ENCODE measurements at regions not wholly inside any gene's neighbourhood (a gene's known extent, or its start where the extent isn't known, plus 50 kb on each side); places are given as distances from the start of the nearest gene placed in this dataset.

DNA sequence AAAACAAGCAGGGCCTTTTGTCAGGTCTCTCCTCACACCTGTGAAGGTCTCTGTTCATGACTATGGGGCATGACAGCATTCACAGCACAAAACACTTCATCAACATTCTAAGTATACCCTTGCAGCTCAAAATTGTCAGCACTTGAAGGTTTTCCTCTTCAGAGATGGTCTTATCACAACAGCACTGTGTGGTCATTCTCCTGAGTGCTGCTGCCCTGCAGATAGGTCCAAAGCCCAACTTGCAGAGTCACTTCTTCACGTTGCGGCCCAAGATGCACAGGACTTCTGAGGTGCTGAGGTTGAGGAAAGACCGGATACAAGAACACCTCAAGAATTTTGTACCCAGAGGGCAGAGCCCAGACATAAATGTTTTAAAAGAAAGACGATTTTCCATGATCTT lies 574.5 kb downstream of the UQCRFS1 start (continued):
- no peak for TF ChIP-seq ZNF175 (tag by site-specific recombination; IDR thresholded peaks at IDR 0.05)

GRCh38 chr19:28636706-28637105 lies 576.2 kb downstream of the UQCRFS1 start:
- Histone ChIP-seq H3K4me1 (ENCODE audit: control insufficient read depth, insufficient read depth, low read length) (no peaks in the 10 kb centered on the region), H3K4me3 (ENCODE audit: low read depth, low read length) (no peak overlapping the region), H3K9me3 (ENCODE audit: control insufficient read depth, insufficient read depth, low read depth, low read length) (no peaks in the 10 kb centered on the region), H3K36me3 (ENCODE audit: control insufficient read depth in 2 of 2, insufficient read depth in 1 of 2, low read length in 2 of 2) (peaks cover 0 to 4% of the 10 kb centered on the region in 2 experiments; a peak in 1 of 3 replicates), H3K27ac (ENCODE audit: extremely low read depth, low read depth, low read length) (no peak overlapping the region)
- TF ChIP-seq GLIS1 (tag by site-specific recombination; IDR thresholded peaks at IDR 0.05) (no peak), ZNF221 (tag by site-specific recombination; IDR thresholded peaks at IDR 0.05; ENCODE audit: borderline replicate concordance) (no peak), ZBTB6 (tag by site-specific recombination; IDR thresholded peaks at IDR 0.05) (no peak), TRIM28 (IDR thresholded peaks at IDR 0.05; ENCODE audit: borderline replicate concordance, low read length) (no peak), ZXDB (tag by site-specific recombination; IDR thresholded peaks at IDR 0.05) (no peak), ZBTB17 (tag by site-specific recombination; IDR thresholded peaks at IDR 0.05) (no peak), ZNF133 (tag by site-specific recombination; IDR thresholded peaks at IDR 0.05) (no peak), ZSCAN16 (tag by site-specific recombination; IDR thresholded peaks at IDR 0.05) (no peak), KLF10 (tag by site-specific recombination; IDR thresholded peaks at IDR 0.05) (no peak), ZFP69B (tag by site-specific recombination; IDR thresholded peaks at IDR 0.05) (no peak)
- TF ChIP-seq, protein P1, sequence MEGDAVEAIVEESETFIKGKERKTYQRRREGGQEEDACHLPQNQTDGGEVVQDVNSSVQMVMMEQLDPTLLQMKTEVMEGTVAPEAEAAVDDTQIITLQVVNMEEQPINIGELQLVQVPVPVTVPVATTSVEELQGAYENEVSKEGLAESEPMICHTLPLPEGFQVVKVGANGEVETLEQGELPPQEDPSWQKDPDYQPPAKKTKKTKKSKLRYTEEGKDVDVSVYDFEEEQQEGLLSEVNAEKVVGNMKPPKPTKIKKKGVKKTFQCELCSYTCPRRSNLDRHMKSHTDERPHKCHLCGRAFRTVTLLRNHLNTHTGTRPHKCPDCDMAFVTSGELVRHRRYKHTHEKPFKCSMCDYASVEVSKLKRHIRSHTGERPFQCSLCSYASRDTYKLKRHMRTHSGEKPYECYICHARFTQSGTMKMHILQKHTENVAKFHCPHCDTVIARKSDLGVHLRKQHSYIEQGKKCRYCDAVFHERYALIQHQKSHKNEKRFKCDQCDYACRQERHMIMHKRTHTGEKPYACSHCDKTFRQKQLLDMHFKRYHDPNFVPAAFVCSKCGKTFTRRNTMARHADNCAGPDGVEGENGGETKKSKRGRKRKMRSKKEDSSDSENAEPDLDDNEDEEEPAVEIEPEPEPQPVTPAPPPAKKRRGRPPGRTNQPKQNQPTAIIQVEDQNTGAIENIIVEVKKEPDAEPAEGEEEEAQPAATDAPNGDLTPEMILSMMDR (tag by site-specific recombination; IDR thresholded peaks at IDR 0.05) = no peak
- TF ChIP-seq, protein P2, sequence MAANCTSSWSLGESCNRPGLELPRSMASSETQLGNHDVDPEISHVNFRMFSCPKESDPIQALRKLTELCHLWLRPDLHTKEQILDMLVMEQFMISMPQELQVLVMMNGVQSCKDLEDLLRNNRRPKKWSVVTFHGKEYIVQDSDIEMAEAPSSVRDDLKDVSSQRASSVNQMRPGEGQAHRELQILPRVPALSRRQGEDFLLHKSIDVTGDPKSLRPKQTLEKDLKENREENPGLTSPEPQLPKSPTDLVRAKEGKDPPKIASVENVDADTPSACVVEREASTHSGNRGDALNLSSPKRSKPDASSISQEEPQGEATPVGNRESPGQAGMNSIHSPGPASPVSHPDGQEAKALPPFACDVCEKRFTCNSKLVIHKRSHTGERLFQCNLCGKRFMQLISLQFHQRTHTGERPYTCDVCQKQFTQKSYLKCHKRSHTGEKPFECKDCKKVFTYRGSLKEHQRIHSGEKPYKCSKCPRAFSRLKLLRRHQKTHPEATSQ (tag by site-specific recombination; IDR thresholded peaks at IDR 0.05) = no peak
- ChIA-PET CTCF (interaction anchor here (0.6 to 1.6 kb wide), 8 partner anchors 11 to 296 kb away, joined by 3 to 7 read pairs (median 3); no protein-coding TSS in a partner anchor), POLR2A (no interaction called here)

DNA sequence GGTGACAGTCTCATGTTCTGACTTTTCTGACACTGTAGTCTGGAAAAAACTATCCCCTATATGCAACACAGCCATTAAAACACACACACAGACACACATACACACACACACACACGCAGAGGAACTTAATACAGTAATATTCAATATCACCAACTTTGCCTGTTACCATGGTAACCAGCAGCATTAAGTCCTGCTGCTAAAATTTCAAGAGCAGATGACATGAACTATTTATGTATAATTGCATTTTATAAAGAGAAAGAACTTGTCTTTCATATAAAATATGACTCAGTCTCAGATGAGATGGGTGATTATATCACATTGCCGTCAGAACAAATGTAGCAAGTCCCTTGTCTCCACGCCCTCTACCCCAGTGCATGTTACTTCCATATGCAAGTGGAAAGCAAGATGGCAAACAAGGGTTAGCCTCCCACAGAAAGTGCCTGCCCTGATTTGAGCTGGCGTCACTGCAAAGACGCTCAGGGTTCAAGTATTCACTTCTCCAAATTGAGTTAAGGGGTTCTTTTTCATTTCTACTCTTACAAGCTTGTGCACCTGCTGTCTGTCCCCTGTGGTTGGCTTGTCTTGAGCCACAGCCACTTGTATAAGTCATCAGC lies 576.8 kb downstream of the UQCRFS1 start:
- H3K4me1 ChIP-seq (ENCODE audit: control insufficient read depth, insufficient read depth, low read length) = peaks cover 5% of the 10 kb centered on the region
- H3K9me3 ChIP-seq (ENCODE audit: control insufficient read depth, insufficient read depth, low read depth, low read length) = no peaks in the 10 kb centered on the region
- POLR2A ChIA-PET = no interaction called here
- H3K27ac ChIP-seq (ENCODE audit: extremely low read depth, low read depth, low read length) = no peak overlapping the region
- H3K36me3 ChIP-seq (ENCODE audit: control insufficient read depth in 2 of 2, insufficient read depth in 1 of 2, low read length in 2 of 2) = peaks cover 0 to 4% of the 10 kb centered on the region in 2 experiments; a peak in 1 of 3 replicates
- CTCF ChIA-PET = interaction anchor here (0.6 to 3.6 kb wide), 13 partner anchors 12 to 583 kb away, joined by 3 to 79 read pairs (median 3); no protein-coding TSS in a partner anchor
- no peak overlapping the region for H3K4me3 ChIP-seq (ENCODE audit: low read depth, low read length)
- TF ChIP-seq, protein P3, sequence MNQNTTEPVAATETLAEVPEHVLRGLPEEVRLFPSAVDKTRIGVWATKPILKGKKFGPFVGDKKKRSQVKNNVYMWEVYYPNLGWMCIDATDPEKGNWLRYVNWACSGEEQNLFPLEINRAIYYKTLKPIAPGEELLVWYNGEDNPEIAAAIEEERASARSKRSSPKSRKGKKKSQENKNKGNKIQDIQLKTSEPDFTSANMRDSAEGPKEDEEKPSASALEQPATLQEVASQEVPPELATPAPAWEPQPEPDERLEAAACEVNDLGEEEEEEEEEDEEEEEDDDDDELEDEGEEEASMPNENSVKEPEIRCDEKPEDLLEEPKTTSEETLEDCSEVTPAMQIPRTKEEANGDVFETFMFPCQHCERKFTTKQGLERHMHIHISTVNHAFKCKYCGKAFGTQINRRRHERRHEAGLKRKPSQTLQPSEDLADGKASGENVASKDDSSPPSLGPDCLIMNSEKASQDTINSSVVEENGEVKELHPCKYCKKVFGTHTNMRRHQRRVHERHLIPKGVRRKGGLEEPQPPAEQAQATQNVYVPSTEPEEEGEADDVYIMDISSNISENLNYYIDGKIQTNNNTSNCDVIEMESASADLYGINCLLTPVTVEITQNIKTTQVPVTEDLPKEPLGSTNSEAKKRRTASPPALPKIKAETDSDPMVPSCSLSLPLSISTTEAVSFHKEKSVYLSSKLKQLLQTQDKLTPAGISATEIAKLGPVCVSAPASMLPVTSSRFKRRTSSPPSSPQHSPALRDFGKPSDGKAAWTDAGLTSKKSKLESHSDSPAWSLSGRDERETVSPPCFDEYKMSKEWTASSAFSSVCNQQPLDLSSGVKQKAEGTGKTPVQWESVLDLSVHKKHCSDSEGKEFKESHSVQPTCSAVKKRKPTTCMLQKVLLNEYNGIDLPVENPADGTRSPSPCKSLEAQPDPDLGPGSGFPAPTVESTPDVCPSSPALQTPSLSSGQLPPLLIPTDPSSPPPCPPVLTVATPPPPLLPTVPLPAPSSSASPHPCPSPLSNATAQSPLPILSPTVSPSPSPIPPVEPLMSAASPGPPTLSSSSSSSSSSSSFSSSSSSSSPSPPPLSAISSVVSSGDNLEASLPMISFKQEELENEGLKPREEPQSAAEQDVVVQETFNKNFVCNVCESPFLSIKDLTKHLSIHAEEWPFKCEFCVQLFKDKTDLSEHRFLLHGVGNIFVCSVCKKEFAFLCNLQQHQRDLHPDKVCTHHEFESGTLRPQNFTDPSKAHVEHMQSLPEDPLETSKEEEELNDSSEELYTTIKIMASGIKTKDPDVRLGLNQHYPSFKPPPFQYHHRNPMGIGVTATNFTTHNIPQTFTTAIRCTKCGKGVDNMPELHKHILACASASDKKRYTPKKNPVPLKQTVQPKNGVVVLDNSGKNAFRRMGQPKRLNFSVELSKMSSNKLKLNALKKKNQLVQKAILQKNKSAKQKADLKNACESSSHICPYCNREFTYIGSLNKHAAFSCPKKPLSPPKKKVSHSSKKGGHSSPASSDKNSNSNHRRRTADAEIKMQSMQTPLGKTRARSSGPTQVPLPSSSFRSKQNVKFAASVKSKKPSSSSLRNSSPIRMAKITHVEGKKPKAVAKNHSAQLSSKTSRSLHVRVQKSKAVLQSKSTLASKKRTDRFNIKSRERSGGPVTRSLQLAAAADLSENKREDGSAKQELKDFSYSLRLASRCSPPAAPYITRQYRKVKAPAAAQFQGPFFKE (tag by site-specific recombination; IDR thresholded peaks at IDR 0.05; ENCODE audit: borderline replicate concordance) = no peak
- TF ChIP-seq HOXD13 (CRISPR knock-in tag; IDR thresholded peaks at IDR 0.05; ENCODE audit: borderline replicate concordance) (no peak), ZNF416 (tag by site-specific recombination; IDR thresholded peaks at IDR 0.05) (no peak), EGR2 (tag by site-specific recombination; IDR thresholded peaks at IDR 0.05; ENCODE audit: low read depth) (no peak), ZSCAN23 (tag by site-specific recombination; IDR thresholded peaks at IDR 0.05) (no peak), ZBTB7A (tag by site-specific recombination; IDR thresholded peaks at IDR 0.05; ENCODE audit: low read depth) (no peak), GFI1B (tag by site-specific recombination; IDR thresholded peaks at IDR 0.05) (no peak), SP3 (tag by site-specific recombination; IDR thresholded peaks at IDR 0.05) (no peak)
- TF ChIP-seq, protein P4, sequence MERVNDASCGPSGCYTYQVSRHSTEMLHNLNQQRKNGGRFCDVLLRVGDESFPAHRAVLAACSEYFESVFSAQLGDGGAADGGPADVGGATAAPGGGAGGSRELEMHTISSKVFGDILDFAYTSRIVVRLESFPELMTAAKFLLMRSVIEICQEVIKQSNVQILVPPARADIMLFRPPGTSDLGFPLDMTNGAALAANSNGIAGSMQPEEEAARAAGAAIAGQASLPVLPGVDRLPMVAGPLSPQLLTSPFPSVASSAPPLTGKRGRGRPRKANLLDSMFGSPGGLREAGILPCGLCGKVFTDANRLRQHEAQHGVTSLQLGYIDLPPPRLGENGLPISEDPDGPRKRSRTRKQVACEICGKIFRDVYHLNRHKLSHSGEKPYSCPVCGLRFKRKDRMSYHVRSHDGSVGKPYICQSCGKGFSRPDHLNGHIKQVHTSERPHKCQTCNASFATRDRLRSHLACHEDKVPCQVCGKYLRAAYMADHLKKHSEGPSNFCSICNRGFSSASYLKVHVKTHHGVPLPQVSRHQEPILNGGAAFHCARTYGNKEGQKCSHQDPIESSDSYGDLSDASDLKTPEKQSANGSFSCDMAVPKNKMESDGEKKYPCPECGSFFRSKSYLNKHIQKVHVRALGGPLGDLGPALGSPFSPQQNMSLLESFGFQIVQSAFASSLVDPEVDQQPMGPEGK (tag by site-specific recombination; IDR thresholded peaks at IDR 0.05) = no peak
